ENCODE measurements at regions not wholly inside any gene's neighbourhood (a gene's known extent, or its start where the extent isn't known, plus 50 kb on each side); places are given as distances from the start of the nearest gene placed in this dataset.

DNA sequence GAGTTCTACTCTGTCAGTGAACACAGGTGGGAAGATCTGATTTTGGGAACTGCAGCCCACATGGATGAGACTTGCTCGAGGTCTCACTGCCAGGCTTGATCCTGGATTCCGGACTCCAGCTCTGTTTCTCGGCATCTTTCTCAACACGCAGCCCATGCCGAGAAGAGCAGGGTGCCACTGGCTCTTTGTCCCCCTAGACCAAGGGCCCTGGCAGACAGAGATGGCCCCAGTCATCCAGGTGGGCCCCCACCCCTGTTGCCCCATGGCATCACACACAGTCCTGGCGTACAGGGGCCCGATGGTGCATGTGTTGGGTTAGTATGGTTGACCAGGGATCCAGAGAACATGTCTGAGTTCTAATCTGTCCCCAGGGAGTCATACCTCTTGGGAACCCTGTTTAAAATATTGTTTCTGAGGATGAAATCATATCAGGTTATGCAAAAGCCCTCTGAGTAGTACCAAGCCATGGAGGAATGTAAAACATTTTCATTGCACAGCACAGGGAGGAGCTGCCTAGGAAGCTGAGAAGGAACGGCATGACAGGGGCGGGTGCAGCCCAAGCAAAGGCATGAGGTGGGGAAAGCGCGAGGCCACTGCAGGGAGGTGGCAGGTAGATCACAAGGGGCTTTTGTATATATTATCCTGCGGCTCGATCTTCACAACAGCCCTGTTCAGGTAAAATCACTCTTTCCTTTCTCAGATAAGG, 320.6 kb downstream of the UACA start:
- TF ChIP-seq, protein P1, sequence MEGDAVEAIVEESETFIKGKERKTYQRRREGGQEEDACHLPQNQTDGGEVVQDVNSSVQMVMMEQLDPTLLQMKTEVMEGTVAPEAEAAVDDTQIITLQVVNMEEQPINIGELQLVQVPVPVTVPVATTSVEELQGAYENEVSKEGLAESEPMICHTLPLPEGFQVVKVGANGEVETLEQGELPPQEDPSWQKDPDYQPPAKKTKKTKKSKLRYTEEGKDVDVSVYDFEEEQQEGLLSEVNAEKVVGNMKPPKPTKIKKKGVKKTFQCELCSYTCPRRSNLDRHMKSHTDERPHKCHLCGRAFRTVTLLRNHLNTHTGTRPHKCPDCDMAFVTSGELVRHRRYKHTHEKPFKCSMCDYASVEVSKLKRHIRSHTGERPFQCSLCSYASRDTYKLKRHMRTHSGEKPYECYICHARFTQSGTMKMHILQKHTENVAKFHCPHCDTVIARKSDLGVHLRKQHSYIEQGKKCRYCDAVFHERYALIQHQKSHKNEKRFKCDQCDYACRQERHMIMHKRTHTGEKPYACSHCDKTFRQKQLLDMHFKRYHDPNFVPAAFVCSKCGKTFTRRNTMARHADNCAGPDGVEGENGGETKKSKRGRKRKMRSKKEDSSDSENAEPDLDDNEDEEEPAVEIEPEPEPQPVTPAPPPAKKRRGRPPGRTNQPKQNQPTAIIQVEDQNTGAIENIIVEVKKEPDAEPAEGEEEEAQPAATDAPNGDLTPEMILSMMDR (conservative IDR thresholded peaks at IDR 0.05; ENCODE audit: low read depth, low read length): no peak
- no peak for TF ChIP-seq EZH2 (IDR thresholded peaks at IDR 0.05; ENCODE audit: borderline replicate concordance, low read depth, low read length, poor library complexity, severe bottlenecking)

Data from A673 (cell line).